Small intestine (tissue), 7 donors: ENCODE measurements at regions not wholly inside any gene's neighbourhood (a gene's known extent, or its start where the extent isn't known, plus 50 kb on each side); places are given as distances from the start of the nearest gene placed in this dataset.

Experiments
- DNase-seq, 2 donors: peaks; one replicate each; pipeline versions ENCODE4 v3.0.0 to v3.0.0-alpha.2; 2013
- FAIRE-seq: peaks from 2 replicates; lab custom pipeline; 2012; peaks lifted over from hg19 to GRCh38; lab: Jason Lieb, UNC
- H3K27ac ChIP-seq, 3 donors: one replicate each; pipeline ENCODE4 v1.5.1; 2013; ENCODE audit warnings: low read length in 2 of 3, mild to moderate bottlenecking in 2 of 3, control low read depth in 1 of 3, inconsistent platforms in 1 of 3, low read depth in 1 of 3, moderate library complexity in 1 of 3
- H3K27me3 ChIP-seq, 3 donors: one replicate each; pipeline ENCODE4 v1.6.1; 2013; ENCODE audit warnings: low read length in 3 of 3, inconsistent platforms in 1 of 3; ENCODE audit not compliant: control insufficient read depth in 3 of 3, insufficient read depth in 3 of 3
- H3K36me3 ChIP-seq, 3 donors: one replicate each; pipeline ENCODE4 v1.6.1; 2013; ENCODE audit warnings: low read length in 3 of 3, inconsistent platforms in 1 of 3, low read depth in 1 of 3, mild to moderate bottlenecking in 1 of 3, moderate library complexity in 1 of 3; ENCODE audit not compliant: control insufficient read depth in 3 of 3, insufficient read depth in 2 of 3
- H3K4me1 ChIP-seq, 3 donors: one replicate each; pipeline ENCODE4 v1.6.1; 2013; ENCODE audit warnings: low read length in 2 of 3, inconsistent platforms in 1 of 3, low read depth in 1 of 3, mild to moderate bottlenecking in 1 of 3, moderate library complexity in 1 of 3; ENCODE audit not compliant: control insufficient read depth in 3 of 3, insufficient read depth in 2 of 3
- H3K4me3 ChIP-seq, 3 donors: one replicate each; pipeline ENCODE4 v1.5.1; 2013; ENCODE audit warnings: low read length in 3 of 3, control low read depth in 1 of 3, inconsistent platforms in 1 of 3, low read depth in 1 of 3, mild to moderate bottlenecking in 1 of 3, moderate library complexity in 1 of 3
- H3K9me3 ChIP-seq, 2 donors: one replicate each; pipeline ENCODE4 v1.6.1; 2013; ENCODE audit warnings: low read depth in 1 of 2, low read length in 1 of 2; ENCODE audit not compliant: control insufficient read depth in 2 of 2, insufficient read depth in 1 of 2
- WGBS, 3 donors: extraction: QIAGEN DNeasy Blood & Tissue Kit; methylation state at CpG; one replicate each; pipeline ENCODE4 v1.1.7; 2013; 5-methylcytosine and 5-hydroxymethylcytosine counted together
- donor health status: healthy with polysubstance abuse.
- donor health status: control.
- donor health status: control.
- donor health status: Bipolar disorder and iron deficiency.
- donor health status: healthy.

DNA sequence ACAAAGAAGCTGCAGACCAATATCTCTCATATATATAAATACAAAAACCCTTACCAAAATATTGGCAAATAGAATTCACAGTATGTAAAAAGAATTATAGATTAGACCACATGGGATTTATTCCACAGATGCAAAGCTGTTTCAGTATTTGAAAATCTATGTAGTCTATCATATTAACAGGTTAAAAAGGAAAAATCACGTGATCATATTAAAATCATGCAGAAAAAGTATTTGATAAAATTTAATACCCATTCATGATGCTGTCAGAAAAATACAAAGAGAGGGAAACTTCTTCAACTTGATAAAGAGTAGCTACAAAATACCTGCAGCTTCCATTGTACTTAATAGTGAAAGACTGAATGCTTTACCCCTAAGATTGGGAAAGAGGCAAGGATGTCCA is 67.2 kb upstream of the CD44 start:
- peaks cover 0 to 6% of the 10 kb centered on the region in 2 donors for H3K9me3 ChIP-seq
- no peak overlapping the region for H3K27ac ChIP-seq
- H3K27me3 ChIP-seq: no peaks in the 10 kb centered on the region
- FAIRE-seq (no peak), DNase-seq (no peak)
- H3K36me3 ChIP-seq: no peaks in the 10 kb centered on the region
- H3K4me3 ChIP-seq: no peak overlapping the region
- 93 to 97% (median 96%) methylated on average over 1 of the region's 1 CpG for WGBS, 3 donors
- peaks cover 0 to 2% (median 0%) of the 10 kb centered on the region in 3 donors for H3K4me1 ChIP-seq

DNA sequence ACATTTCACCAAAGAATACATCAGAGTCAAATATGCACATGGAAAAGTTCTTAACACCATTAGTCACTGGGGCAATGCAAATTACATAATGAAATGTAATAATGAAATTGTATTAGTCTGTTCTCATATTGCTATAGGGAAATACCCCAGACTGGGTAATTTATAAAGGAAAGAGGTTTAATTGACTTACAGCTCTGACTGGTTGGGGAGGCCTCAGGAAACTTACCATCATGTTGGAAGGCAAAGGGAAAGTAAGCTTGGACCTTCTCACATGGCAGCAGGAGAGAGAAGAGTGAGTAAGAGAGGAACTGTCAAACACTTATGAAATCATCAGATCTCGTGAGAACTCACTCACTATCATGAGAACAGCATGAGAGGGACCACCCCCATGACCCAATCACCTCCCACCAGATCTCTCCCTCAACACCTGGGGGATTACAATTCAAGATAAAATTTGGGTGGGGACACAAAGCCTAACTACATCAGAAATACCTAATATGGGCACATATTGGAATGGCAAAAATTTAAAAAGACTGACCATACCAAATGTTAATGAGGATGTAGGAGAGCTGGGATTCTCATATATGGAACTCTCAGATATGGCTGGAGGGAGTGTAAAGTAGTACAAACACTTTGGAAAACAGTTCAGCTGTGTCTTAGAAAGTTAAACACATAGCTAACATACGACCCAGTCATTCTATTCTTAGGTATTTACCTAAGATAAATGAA is 65.1 kb upstream of the CD44 start:
- Histone ChIP-seq H3K27me3 (no peaks in the 10 kb centered on the region), H3K36me3 (no peaks in the 10 kb centered on the region), H3K27ac (no peak overlapping the region), H3K4me1 (peaks cover 0 to 5% (median 0%) of the 10 kb centered on the region in 3 donors), H3K9me3 (peaks cover 0 to 6% of the 10 kb centered on the region in 2 donors), H3K4me3 (no peak overlapping the region)
- WGBS, 3 donors: 55 to 75% (median 64%) methylated on average over 2 of the region's 2 CpGs
- FAIRE-seq (no peak), DNase-seq (no peak)

DNA sequence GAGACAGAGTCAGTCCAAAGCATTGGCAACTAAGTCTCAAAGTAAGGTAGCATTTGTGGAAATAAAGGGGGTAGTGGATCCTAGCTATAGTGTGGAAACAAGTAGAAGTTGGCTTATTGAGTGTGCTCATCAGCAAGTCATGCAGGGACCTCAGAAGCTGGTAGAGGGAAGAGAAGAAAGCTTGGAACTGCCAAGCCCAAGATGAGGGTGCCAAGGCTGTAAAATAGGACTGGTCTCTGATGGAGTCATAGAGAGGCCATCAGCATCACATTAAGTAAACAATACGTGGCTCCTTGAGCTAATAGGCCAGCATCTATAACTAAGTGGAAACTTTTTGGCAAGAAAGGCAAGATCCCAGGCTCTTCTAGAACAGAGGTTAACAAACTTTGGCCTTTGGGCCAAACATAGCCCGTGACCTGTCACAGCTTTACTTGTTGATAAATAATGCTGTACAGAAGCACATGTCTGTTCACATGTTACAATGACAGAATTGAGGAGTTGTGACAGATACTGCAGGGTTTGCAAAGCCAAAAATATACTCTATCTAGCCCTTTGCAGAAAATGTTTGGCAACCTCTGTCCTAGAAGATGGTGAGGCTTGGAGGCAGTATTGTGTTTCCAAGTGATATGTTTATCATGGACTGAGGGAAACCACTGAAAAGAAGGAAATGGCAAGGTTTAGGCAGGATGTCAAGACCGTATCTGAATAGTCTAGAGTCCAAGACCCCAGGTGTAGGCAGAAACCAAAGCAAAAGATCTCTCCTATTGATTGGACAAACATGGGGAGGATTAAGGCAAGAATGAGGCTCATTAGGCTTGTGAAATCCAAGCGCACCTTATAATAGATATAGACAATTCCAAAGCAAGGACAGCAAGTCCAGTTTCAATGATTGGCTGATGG is 62.5 kb upstream of the CD44 start:
- no peak for FAIRE-seq

DNA sequence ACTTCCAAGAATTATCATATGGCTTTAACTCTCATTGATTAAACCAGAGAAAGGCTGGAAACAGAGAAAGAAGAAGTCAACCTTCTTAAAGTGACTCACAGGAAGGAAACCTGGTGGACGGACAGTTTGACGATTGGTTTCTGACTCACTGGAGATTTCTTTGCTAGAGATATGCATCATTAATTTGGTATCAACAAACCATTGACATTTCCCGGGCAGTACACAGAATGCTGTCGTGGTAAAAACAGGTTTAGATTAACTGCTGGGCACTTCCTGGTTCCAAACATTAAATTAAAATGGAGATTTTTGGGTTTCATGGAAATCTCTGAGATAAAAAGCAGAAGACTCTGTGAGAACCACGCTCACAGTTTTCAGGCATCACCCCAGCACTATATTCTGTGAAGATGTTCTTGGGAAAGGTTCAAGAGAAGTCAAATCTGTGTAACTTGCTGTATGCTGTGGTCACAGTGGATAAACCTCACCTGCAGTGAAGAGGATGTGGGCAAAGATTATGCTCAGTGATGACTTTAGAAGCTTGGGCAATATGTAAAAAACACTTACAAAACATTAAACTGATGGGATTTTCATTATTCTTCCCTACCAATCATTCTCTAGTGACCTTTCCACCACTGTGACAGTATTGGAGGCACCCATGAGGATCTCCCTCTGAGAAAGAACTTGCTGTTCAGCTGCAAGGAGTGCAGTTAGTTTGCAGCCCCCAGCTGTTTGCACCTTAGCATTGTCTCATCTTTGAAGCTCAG is 61.1 kb upstream of the CD44 start:
- peaks cover 0 to 5% (median 3%) of the 10 kb centered on the region in 3 donors for H3K4me1 ChIP-seq
- no peaks in the 10 kb centered on the region for H3K27me3 ChIP-seq
- no peak for FAIRE-seq
- DNase-seq: peak in 1 of 2 donors; percentile 58
- H3K36me3 ChIP-seq: no peaks in the 10 kb centered on the region
- H3K27ac ChIP-seq: peak overlapping the region in 1 of 3 donors; percentile 43
- no peaks in the 10 kb centered on the region for H3K9me3 ChIP-seq
- 47 to 58% (median 49%) methylated on average over 5 of the region's 5 CpGs for WGBS, 3 donors
- H3K4me3 ChIP-seq: no peak overlapping the region

More for the DNA sequence above, 62.5 kb upstream of the CD44 start:
- WGBS, 3 donors: 70 to 78% (median 73%) methylated on average over 4 of the region's 4 CpGs
- Histone ChIP-seq H3K4me3 (no peak overlapping the region), H3K27ac (no peak overlapping the region), H3K4me1 (peaks cover 0 to 5% (median 0%) of the 10 kb centered on the region in 3 donors), H3K9me3 (no peaks in the 10 kb centered on the region), H3K36me3 (no peaks in the 10 kb centered on the region), H3K27me3 (no peaks in the 10 kb centered on the region)
- no peak for DNase-seq

DNA sequence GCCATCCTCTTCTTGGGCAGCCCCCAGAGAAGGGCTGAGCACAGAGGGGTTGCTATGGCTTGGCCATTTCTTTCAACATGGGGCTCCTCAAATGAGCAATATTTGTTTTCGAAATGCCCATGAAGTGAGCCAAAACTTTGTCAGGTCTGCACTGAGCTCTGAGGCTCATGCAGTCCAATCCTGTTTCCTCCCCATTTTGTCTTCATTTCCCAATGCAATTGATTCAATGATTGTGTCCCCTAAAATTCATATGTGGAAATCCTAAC is 60.6 kb upstream of the CD44 start:
- peak overlapping the region in 1 of 3 donors; percentile 43 for H3K27ac ChIP-seq

DNA sequence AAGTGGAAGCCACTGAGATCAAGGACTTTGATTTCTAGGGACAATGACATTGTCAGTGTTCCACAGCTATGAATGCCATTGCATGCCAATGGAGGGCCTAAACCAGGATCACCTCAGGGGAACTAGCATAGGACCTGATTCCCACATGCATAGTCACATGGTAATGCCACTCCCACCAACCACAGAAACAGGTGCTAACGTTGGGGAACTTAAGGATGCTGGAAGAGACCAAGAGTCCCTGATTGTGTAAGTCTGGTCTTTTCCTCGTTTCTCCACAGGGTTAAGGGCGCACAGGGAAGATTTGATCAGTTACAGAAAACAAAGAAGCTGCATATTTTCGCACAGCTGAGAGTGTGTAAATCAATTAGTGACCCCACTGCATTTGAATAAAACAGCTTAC is 59.4 kb upstream of the CD44 start:
- DNase-seq (no peak), FAIRE-seq (no peak)
- Histone ChIP-seq H3K27me3 (no peaks in the 10 kb centered on the region), H3K4me1 (peaks cover 0 to 7% (median 5%) of the 10 kb centered on the region in 3 donors), H3K27ac (no peak overlapping the region), H3K4me3 (no peak overlapping the region), H3K9me3 (no peaks in the 10 kb centered on the region), H3K36me3 (no peaks in the 10 kb centered on the region)
- WGBS, 3 donors: 74 to 86% (median 83%) methylated on average over 4 of the region's 4 CpGs

More for the DNA sequence above, 60.6 kb upstream of the CD44 start:
- DNase-seq: no peak
- Histone ChIP-seq H3K27me3 (no peaks in the 10 kb centered on the region), H3K36me3 (no peaks in the 10 kb centered on the region), H3K4me3 (no peak overlapping the region), H3K4me1 (peaks cover 0 to 5% (median 5%) of the 10 kb centered on the region in 3 donors), H3K9me3 (no peaks in the 10 kb centered on the region)
- 92 to 93% (median 93%) methylated on average over 1 of the region's 1 CpG for WGBS, 3 donors
- no peak for FAIRE-seq

DNA sequence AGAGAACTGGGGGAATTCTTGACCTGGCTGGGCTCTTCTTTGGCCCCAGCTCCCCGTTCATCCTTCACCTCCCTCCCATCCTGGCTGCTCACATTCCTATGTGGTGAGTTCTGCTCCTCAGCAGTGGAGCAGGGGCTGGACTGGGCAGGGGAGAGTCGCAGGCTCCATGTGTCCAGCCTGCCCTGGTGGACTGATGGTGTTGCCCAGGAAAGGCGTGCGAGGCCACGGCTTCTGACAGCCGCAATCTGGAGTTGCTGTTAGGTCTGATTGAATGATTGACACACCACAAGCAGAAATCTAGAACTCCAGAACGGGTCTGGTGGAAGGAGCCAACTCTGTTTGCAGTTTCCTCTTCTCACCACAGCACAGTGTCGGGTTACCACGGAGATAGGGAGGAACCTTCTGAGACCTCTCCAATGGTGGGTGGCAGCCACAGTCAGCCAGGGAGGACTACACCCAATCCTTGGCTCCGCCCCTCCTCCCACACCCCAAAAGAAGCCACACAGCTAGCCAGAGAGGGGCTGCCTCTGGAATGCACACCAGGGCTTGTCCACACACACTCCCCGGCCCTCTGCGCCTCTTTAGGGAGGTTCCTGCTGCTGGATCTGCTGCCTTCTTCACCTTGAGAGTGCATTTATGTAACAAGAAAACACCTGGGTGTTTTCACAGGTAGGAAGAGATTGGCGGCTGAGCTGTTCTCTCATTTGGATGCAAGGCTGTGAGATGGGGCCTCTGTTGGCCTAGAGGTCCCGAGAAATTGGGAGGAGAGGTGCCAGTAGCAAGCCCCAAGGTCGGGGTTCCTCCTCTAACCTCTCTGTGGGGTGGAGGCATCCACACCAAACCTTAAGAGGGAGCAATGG is 56.4 kb upstream of the CD44 start:
- Histone ChIP-seq H3K4me3 (no peak overlapping the region), H3K4me1 (peaks cover 0 to 5% (median 3%) of the 10 kb centered on the region in 3 donors), H3K27ac (peak overlapping the region in 2 of 3 donors; percentile 14 to 82), H3K9me3 (no peaks in the 10 kb centered on the region), H3K27me3 (no peaks in the 10 kb centered on the region), H3K36me3 (no peaks in the 10 kb centered on the region)
- 56 to 78% (median 66%) methylated on average over 15 of the region's 15 CpGs for WGBS, 3 donors
- FAIRE-seq (no peak), DNase-seq (peak; percentile 15 to 57)
